Calu3 (cell line): ENCODE measurements at regions not wholly inside any gene's neighbourhood (a gene's known extent, or its start where the extent isn't known, plus 50 kb on each side); places are given as distances from the start of the nearest gene placed in this dataset.
"Not testable (repeated sequence)": the region's sequence is repeated elsewhere in the genome, so short reads cannot be mapped to it uniquely, and the experiment has no call there.

Experiments
- BruUV-seq: library from RNA; stranded (reverse); fragments of 400-500 nt; replicated peaks from 2 replicates; lab custom pipeline; 2021; lab: Mats Ljungman, UMichigan
- CTCF ChIA-PET: fragments of 300-600 bp; sonication (Branson Sonifier 250); formaldehyde crosslinking; loops from one replicate; lab custom pipeline; 2022; ENCODE audit warnings: antibody characterized with exemption; lab: Charles Lee
- DNase-seq: peaks from one replicate; pipeline ENCODE4 v3.0.0; 2022
- H3K27ac Mint-ChIP-seq: one replicate; pipeline ENCODE4 v1.8.0; 2022; ENCODE audit warnings: mixed read lengths; ENCODE audit not compliant: unreplicated experiment
- H3K27me3 Mint-ChIP-seq: one replicate; pipeline ENCODE4 v1.8.0; 2022; ENCODE audit warnings: mixed read lengths; ENCODE audit not compliant: unreplicated experiment
- H3K36me3 Mint-ChIP-seq: one replicate; pipeline ENCODE4 v1.8.0; 2022; ENCODE audit warnings: mild to moderate bottlenecking, moderate library complexity, mixed read lengths; ENCODE audit not compliant: insufficient read depth, unreplicated experiment
- H3K4me1 Mint-ChIP-seq: one replicate; pipeline ENCODE4 v1.8.0; 2022; ENCODE audit warnings: mild to moderate bottlenecking, low read depth, mixed read lengths; ENCODE audit not compliant: unreplicated experiment
- H3K4me3 Mint-ChIP-seq: one replicate; pipeline ENCODE4 v1.8.0; 2022; ENCODE audit warnings: mild to moderate bottlenecking, low read depth, moderate library complexity, mixed read lengths; ENCODE audit not compliant: unreplicated experiment
- H3K9me3 Mint-ChIP-seq: one replicate; pipeline ENCODE4 v1.8.0; 2022; ENCODE audit warnings: low read depth, mixed read lengths; ENCODE audit not compliant: unreplicated experiment
- intact Hi-C: fragments of 100-400 bp; cut with micrococcal nuclease; formaldehyde crosslinking; loops from one replicate; pipeline ENCODE4 v1.10.0; 2022; ENCODE audit not compliant: unreplicated experiment
- TF ChIP-seq, protein P1 (sequence below): fragments of 200-600 bp; IDR thresholded peaks from one replicate; pipeline ENCODE4 v1.8.0; 2022; ENCODE audit warnings: antibody characterized with exemption; ENCODE audit not compliant: unreplicated experiment

DNA sequence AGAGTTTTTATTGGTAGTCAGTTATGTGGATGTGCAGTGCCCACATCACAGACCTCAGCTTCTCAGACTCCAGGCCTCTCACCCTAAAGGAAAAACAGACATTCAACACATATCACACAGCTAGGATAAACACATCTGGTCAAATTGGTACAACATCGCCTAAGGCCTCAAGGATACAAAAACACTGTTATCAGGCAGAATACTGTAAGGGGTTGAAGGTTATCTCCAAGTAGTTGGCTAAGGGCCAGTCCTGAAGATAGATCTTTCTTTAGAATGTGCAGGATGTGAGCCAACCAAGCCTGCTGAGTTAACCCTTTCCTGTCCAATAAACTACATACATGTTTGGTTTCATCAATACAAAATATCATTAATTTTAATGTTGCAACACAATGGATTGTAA is 308.4 kb upstream of the GJE1 start:
- Mint-ChIP-seq H3K36me3 (no peaks in the 10 kb centered on the region), H3K4me1 (no peaks in the 10 kb centered on the region), H3K27me3 (no peaks in the 10 kb centered on the region), H3K27ac (no peak overlapping the region), H3K9me3 (no peaks in the 10 kb centered on the region), H3K4me3 (no peak overlapping the region)
- intact Hi-C loops: no loop called here
- BruUV-seq: no TSS peak
- DNase-seq: no peak
- CTCF ChIA-PET: no interaction called here
- TF ChIP-seq, protein P1, sequence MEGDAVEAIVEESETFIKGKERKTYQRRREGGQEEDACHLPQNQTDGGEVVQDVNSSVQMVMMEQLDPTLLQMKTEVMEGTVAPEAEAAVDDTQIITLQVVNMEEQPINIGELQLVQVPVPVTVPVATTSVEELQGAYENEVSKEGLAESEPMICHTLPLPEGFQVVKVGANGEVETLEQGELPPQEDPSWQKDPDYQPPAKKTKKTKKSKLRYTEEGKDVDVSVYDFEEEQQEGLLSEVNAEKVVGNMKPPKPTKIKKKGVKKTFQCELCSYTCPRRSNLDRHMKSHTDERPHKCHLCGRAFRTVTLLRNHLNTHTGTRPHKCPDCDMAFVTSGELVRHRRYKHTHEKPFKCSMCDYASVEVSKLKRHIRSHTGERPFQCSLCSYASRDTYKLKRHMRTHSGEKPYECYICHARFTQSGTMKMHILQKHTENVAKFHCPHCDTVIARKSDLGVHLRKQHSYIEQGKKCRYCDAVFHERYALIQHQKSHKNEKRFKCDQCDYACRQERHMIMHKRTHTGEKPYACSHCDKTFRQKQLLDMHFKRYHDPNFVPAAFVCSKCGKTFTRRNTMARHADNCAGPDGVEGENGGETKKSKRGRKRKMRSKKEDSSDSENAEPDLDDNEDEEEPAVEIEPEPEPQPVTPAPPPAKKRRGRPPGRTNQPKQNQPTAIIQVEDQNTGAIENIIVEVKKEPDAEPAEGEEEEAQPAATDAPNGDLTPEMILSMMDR: no peak

DNA sequence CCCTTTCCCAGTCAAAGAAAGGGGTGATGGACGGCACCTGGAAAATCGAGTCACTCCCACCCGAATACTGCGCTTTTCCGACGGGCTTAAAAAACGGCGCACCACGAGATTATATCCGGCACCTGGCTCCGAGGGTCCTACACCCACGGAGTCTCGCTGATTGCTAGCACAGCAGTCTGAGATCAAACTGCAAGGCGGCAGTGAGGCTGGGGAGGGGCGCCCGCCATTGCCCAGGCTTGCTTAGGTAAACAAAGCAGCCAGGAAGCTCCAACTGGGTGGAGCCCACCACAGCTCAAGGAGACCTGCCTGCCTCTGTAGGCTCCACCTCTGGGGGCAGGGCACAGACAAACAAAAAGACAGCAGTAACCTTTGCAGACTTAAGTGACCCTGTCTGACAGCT is 317.7 kb upstream of the GJE1 start:
- H3K9me3 Mint-ChIP-seq, H3K4me1 Mint-ChIP-seq, H3K27ac Mint-ChIP-seq, DNase-seq, intact Hi-C loops, CTCF ChIA-PET, H3K27me3 Mint-ChIP-seq, H3K36me3 Mint-ChIP-seq, BruUV-seq, H3K4me3 Mint-ChIP-seq: not testable (repeated sequence)

DNA sequence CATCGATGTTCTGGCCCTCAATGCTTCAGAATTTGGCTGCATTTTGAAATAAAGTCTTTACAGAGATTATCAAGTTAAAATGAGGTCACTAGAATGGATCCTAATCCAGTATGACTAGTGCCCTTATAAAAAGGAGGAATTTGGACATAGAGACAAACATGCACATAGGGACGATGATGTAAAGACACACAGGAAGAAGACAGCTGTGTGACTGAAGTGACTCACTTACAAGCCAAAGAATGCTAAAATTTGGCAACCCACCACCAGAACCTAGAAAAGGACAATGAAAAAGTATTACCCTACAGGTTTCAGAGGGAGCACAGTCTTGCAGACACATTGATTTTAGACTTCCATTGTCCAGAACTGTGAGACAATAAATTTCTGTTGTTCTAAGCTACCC is 322.8 kb upstream of the GJE1 start:
- H3K9me3 Mint-ChIP-seq: no peaks in the 10 kb centered on the region
- no peaks in the 10 kb centered on the region for H3K36me3 Mint-ChIP-seq
- BruUV-seq: no TSS peak
- no peaks in the 10 kb centered on the region for H3K27me3 Mint-ChIP-seq
- H3K4me3 Mint-ChIP-seq: no peak overlapping the region
- intact Hi-C loops: no loop called here
- CTCF ChIA-PET: no interaction called here
- H3K4me1 Mint-ChIP-seq: no peaks in the 10 kb centered on the region
- no peak overlapping the region for H3K27ac Mint-ChIP-seq
- no peak for DNase-seq
- TF ChIP-seq, protein P1: no peak

DNA sequence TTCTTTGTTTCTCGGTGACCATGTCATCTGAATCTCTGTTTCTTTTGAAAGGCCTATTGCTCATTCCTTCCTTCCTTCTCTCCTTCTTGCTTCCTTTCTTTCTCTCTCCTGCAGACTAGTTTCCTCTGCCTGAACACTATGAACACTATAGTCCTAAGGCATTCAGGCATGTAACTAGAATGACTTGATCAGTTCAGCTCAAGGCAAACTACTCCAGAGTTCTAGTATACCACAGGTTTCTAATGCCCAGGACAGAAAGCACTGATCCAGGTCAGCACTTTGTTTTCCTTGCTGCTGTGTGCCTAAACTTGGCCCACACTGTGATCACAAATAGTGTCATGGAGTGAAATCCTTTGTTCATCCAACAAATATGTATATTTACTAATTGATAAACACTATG is 324.1 kb upstream of the GJE1 start:
- no peaks in the 10 kb centered on the region for H3K9me3 Mint-ChIP-seq
- BruUV-seq: no TSS peak
- H3K4me3 Mint-ChIP-seq: no peak overlapping the region
- TF ChIP-seq, protein P1: no peak
- CTCF ChIA-PET: no interaction called here
- H3K27me3 Mint-ChIP-seq: no peaks in the 10 kb centered on the region
- H3K4me1 Mint-ChIP-seq: no peaks in the 10 kb centered on the region
- no peak for DNase-seq
- intact Hi-C loops: no loop called here
- no peaks in the 10 kb centered on the region for H3K36me3 Mint-ChIP-seq
- H3K27ac Mint-ChIP-seq: no peak overlapping the region

DNA sequence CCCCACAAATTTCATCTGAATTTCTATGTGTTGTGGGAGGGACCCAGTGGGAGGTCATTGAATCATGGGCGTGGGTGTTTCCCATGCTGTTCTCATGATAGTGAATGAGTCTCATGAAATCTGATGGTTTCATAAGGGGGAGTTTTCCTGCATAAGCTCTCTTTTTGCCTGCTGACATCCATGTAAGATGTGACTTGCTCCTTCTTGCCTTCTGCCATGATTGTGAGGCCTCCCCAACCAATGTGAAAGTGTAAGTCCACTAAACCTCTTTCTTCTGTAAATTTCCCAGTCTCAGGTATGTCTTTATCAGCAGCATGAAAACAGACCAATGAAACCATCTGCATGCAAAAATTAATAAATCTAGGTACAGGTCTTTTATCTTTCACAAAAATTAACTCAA is 331.8 kb upstream of the GJE1 start:
- BruUV-seq, H3K9me3 Mint-ChIP-seq, H3K27me3 Mint-ChIP-seq, intact Hi-C loops, H3K36me3 Mint-ChIP-seq, H3K27ac Mint-ChIP-seq, H3K4me3 Mint-ChIP-seq, DNase-seq, CTCF ChIA-PET, H3K4me1 Mint-ChIP-seq: not testable (repeated sequence)
